Mesenchymal stem cell (in vitro differentiated cells and primary cell): ENCODE measurements at regions not wholly inside any gene's neighbourhood (a gene's known extent, or its start where the extent isn't known, plus 50 kb on each side); places are given as distances from the start of the nearest gene placed in this dataset.
A peak's percentile ranks its signal among the peaks of the same experiment; 100 is the strongest.

ENCODE experiments used
- DNase-seq: peaks from one replicate; pipeline ENCODE4 v3.0.0-alpha.2; 2013
- H2AFZ ChIP-seq: one replicate; pipeline ENCODE4 v1.6.1; 2013; ENCODE audit warnings: low read depth, mild to moderate bottlenecking, control low read depth, inconsistent platforms, low read length, moderate library complexity
- H2AK5ac ChIP-seq: 2 replicates; pipeline ENCODE4 v1.6.1; 2013; ENCODE audit warnings: low read length, moderate library complexity, mild to moderate bottlenecking, inconsistent platforms; ENCODE audit not compliant: severe bottlenecking
- H2BK120ac ChIP-seq: one replicate; pipeline ENCODE4 v1.6.1; 2013; ENCODE audit warnings: low read depth, mild to moderate bottlenecking, inconsistent platforms, low read length, moderate library complexity
- H2BK12ac ChIP-seq, 2 experiments: one replicate each; pipeline ENCODE4 v1.6.1; 2013; ENCODE audit warnings: inconsistent platforms in 2 of 2, low read length in 2 of 2, mild to moderate bottlenecking in 2 of 2, moderate library complexity in 2 of 2, control low read depth in 1 of 2
- H2BK15ac ChIP-seq: one replicate; pipeline ENCODE4 v1.6.1; 2013; ENCODE audit warnings: mild to moderate bottlenecking, low read depth, inconsistent platforms; ENCODE audit not compliant: poor library complexity, severe bottlenecking
- H2BK5ac ChIP-seq: 2 replicates; pipeline ENCODE4 v1.6.1; 2013; ENCODE audit warnings: low read depth, mild to moderate bottlenecking, low read length, control low read depth, inconsistent platforms; ENCODE audit not compliant: poor library complexity, severe bottlenecking
- H3K14ac ChIP-seq, 2 experiments: one replicate each; pipeline ENCODE4 v1.6.1; 2013; ENCODE audit warnings: inconsistent platforms in 2 of 2, low read length in 2 of 2, control low read depth in 1 of 2, mild to moderate bottlenecking in 1 of 2, moderate library complexity in 1 of 2
- H3K18ac ChIP-seq, 2 experiments: one replicate each; pipeline ENCODE4 v1.6.1; 2013; ENCODE audit warnings: inconsistent platforms in 2 of 2, low read length in 2 of 2, control low read depth in 1 of 2, low read depth in 1 of 2, mild to moderate bottlenecking in 1 of 2
- H3K23ac ChIP-seq, 2 experiments: one replicate each; pipeline ENCODE4 v1.6.1; 2013; ENCODE audit warnings: inconsistent platforms in 2 of 2, low read length in 2 of 2, mild to moderate bottlenecking in 2 of 2, moderate library complexity in 2 of 2, control low read depth in 1 of 2
- H3K27ac ChIP-seq: 2 replicates; pipeline ENCODE4 v1.5.1; 2013; ENCODE audit warnings: mild to moderate bottlenecking, moderate library complexity, low read length, control low read depth, inconsistent platforms; ENCODE audit not compliant: poor library complexity, severe bottlenecking
- H3K27me3 ChIP-seq, 2 experiments: 2 replicates each; pipeline versions ENCODE4 v1.6.1 to v1.7.0; 2013; ENCODE audit warnings: low read length in 2 of 2, mild to moderate bottlenecking in 2 of 2, moderate library complexity in 2 of 2, control low read depth in 1 of 2, inconsistent platforms in 1 of 2; ENCODE audit not compliant: control insufficient read depth in 1 of 2, insufficient read depth in 1 of 2
- H3K36me3 ChIP-seq, 2 experiments: 2 replicates each; pipeline versions ENCODE4 v1.6.1 to v1.7.0; 2013; ENCODE audit warnings: low read length in 2 of 2, control low read depth in 1 of 2, inconsistent platforms in 1 of 2, low read depth in 1 of 2, mild to moderate bottlenecking in 1 of 2; ENCODE audit not compliant: insufficient read depth in 2 of 2, control insufficient read depth in 1 of 2
- H3K4ac ChIP-seq, 2 experiments: one replicate each; pipeline ENCODE4 v1.6.1; 2013; ENCODE audit warnings: inconsistent platforms in 2 of 2, low read length in 2 of 2, mild to moderate bottlenecking in 2 of 2, moderate library complexity in 2 of 2, control low read depth in 1 of 2, low read depth in 1 of 2
- H3K4me1 ChIP-seq: 2 replicates; pipeline ENCODE4 v1.6.1; 2013; ENCODE audit warnings: low read depth, low read length, control low read depth; ENCODE audit not compliant: control insufficient read depth, insufficient read depth
- H3K4me2 ChIP-seq: 2 replicates; pipeline ENCODE4 v1.6.1; 2013; ENCODE audit warnings: low read length, mild to moderate bottlenecking, inconsistent platforms; ENCODE audit not compliant: poor library complexity, severe bottlenecking
- H3K4me3 ChIP-seq, 2 experiments: 2 replicates each; pipeline versions ENCODE4 v1.5.1 to v1.7.0; 2013; ENCODE audit warnings: low read length in 2 of 2, mild to moderate bottlenecking in 2 of 2, control low read depth in 1 of 2, low read depth in 1 of 2; ENCODE audit not compliant: insufficient read depth in 1 of 2
- H3K79me1 ChIP-seq: replicated peaks from 2 replicates; pipeline ENCODE4 v1.6.1; 2013; ENCODE audit warnings: mild to moderate bottlenecking, control low read depth, low read length, inconsistent platforms; ENCODE audit not compliant: poor library complexity, severe bottlenecking
- H3K9ac ChIP-seq: 2 replicates; pipeline ENCODE4 v1.7.0; 2013; ENCODE audit warnings: mild to moderate bottlenecking, low read length, moderate library complexity
- H3K9me3 ChIP-seq: 2 replicates; pipeline ENCODE4 v1.7.0; 2013; ENCODE audit warnings: mild to moderate bottlenecking, low read length; ENCODE audit not compliant: control insufficient read depth
- H4K8ac ChIP-seq: one replicate; pipeline ENCODE4 v1.6.1; 2013; ENCODE audit warnings: inconsistent platforms, mild to moderate bottlenecking, low read length, moderate library complexity
- H4K91ac ChIP-seq: one replicate; pipeline ENCODE4 v1.6.1; 2013; ENCODE audit warnings: mild to moderate bottlenecking, low read length, inconsistent platforms
- WGBS: methylation state at CpG from one replicate; pipeline ENCODE4 v1.1.7; 2013; ENCODE audit warnings: mixed read lengths; 5-methylcytosine and 5-hydroxymethylcytosine counted together

DNA sequence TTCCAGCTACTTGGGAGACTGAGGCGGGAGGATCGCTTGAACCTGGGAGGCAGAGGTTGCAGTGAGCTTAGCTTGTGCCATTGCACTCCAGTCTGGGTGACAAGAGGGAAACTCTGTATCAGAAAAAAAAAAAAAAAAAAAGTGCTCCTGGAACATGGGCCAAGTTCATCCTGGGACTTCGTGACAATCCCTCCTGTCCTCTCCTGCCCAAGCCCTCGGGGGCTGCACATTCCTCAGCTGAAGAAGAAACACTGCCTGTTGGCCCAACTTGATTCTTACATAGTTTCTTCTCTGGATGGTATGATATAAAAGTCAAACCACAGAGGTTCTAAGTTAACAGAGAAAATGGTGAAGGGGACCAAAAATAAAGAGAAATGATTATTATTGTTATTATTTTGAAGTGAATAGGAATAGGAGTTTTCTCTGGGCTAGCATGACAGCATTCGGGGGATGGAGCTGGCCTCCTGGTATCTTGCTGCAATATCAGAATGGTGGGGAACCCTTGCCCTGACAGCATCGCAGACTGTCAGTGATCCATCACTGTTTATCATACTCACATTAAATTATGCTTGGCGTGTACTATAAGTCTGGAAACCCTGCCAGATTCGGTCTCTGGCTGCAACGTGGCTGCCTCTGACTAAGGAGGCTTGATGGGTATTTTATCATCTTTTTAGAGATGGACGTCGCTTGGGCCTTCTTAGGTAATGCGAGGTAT is 113.7 kb upstream of the OXGR1 start:
- no peaks in the 10 kb centered on the region for H3K27me3 ChIP-seq
- no peak overlapping the region for H4K8ac ChIP-seq
- peak overlapping the region in 1 of 2 experiments; percentile 46 for H3K4me3 ChIP-seq
- no peaks in the 10 kb centered on the region for H3K79me1 ChIP-seq
- H3K14ac ChIP-seq = no peak overlapping the region
- WGBS = 90% methylated on average over 11 of the region's 12 CpGs
- H3K27ac ChIP-seq = no peak overlapping the region
- H3K9ac ChIP-seq = peak overlapping the region; percentile 48
- H3K4ac ChIP-seq = no peak overlapping the region
- H4K91ac ChIP-seq = no peak overlapping the region
- no peak overlapping the region for H2BK15ac ChIP-seq
- no peak overlapping the region for H2BK5ac ChIP-seq
- no peak overlapping the region for H2AK5ac ChIP-seq
- no peak overlapping the region for H3K4me2 ChIP-seq
- H2AFZ ChIP-seq = no peak overlapping the region
- no peak overlapping the region for H2BK120ac ChIP-seq
- H3K23ac ChIP-seq = no peak overlapping the region
- peaks cover 18% of the 10 kb centered on the region for H3K4me1 ChIP-seq
- peak overlapping the region in 1 of 2 experiments; percentile 11 for H2BK12ac ChIP-seq
- H3K36me3 ChIP-seq = no peaks in the 10 kb centered on the region
- no peak overlapping the region for H3K18ac ChIP-seq
- no peaks in the 10 kb centered on the region for H3K9me3 ChIP-seq
- no peak for DNase-seq

DNA sequence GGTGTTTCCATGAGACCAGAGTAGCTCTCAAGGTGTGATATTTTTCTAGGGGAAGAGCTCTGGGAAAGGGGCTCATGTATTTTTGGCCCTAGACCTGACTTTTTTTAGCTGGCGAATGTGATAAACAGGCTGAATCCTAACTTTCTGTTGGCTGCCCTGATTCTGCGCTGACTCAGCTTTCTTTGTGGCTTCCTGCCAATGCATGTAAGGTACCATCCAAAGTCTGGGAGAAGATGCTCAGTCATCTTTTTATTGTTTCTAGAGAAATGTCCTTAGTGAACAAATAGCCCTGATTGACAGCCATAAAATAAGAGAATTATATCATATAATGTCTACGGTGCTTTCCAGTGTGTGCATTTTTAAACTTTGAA is 113.6 kb upstream of the MBNL2 start:
- Histone ChIP-seq H2AFZ (no peak overlapping the region), H3K18ac (no peak overlapping the region), H2BK12ac (no peak overlapping the region), H3K9me3 (no peaks in the 10 kb centered on the region), H3K23ac (no peak overlapping the region), H3K4ac (no peak overlapping the region), H3K14ac (no peak overlapping the region), H2AK5ac (no peak overlapping the region), H3K9ac (peak overlapping the region; percentile 48), H3K4me1 (peaks cover 18% of the 10 kb centered on the region), H4K8ac (no peak overlapping the region), H3K36me3 (no peaks in the 10 kb centered on the region), H2BK5ac (no peak overlapping the region), H3K4me3 (peak overlapping the region in 1 of 2 experiments; percentile 46), H2BK15ac (no peak overlapping the region), H3K27me3 (no peaks in the 10 kb centered on the region), H2BK120ac (no peak overlapping the region), H4K91ac (no peak overlapping the region), H3K79me1 (no peaks in the 10 kb centered on the region), H3K27ac (no peak overlapping the region), H3K4me2 (no peak overlapping the region)
- DNase-seq = no peak
- WGBS = 98% methylated on average over 3 of the region's 3 CpGs

DNA sequence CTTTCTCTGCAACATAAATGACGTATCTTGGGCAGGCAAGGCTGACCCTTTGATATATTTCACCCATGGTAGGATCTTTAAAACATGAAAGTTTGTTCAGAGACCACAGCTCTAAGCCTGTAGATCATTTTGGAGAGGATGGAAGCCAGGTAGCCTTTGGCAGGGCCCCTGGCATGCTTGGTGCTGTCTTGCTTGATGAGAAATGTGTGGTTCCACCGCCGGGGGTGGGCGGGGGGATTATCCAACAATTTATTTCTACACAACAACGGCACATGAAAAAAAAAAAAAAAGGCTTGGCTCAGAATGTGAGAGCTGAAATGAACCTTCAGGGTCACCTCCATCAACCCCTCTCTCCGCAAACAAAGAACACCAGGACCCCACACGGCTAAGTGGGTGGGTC is 112.9 kb upstream of the MBNL2 start:
- no peaks in the 10 kb centered on the region for H3K79me1 ChIP-seq
- no peak overlapping the region for H3K14ac ChIP-seq
- no peak for DNase-seq
- peak overlapping the region in 1 of 2 experiments; percentile 61 for H3K4me3 ChIP-seq
- H3K4ac ChIP-seq = no peak overlapping the region
- 92% methylated on average over 7 of the region's 7 CpGs for whole genome bisulfite sequencing
- no peak overlapping the region for H3K18ac ChIP-seq
- no peak overlapping the region for H2AFZ ChIP-seq
- no peak overlapping the region for H2BK5ac ChIP-seq
- no peak overlapping the region for H3K4me2 ChIP-seq
- no peak overlapping the region for H2BK120ac ChIP-seq
- no peak overlapping the region for H2BK12ac ChIP-seq
- no peak overlapping the region for H3K23ac ChIP-seq
- no peak overlapping the region for H4K91ac ChIP-seq
- peaks cover 18% of the 10 kb centered on the region for H3K4me1 ChIP-seq
- no peak overlapping the region for H4K8ac ChIP-seq
- peak overlapping the region; percentile 66 for H3K9ac ChIP-seq
- no peak overlapping the region for H3K27ac ChIP-seq
- no peaks in the 10 kb centered on the region for H3K9me3 ChIP-seq
- no peak overlapping the region for H2BK15ac ChIP-seq
- H3K27me3 ChIP-seq = no peaks in the 10 kb centered on the region
- H3K36me3 ChIP-seq = no peaks in the 10 kb centered on the region
- H2AK5ac ChIP-seq = no peak overlapping the region

DNA sequence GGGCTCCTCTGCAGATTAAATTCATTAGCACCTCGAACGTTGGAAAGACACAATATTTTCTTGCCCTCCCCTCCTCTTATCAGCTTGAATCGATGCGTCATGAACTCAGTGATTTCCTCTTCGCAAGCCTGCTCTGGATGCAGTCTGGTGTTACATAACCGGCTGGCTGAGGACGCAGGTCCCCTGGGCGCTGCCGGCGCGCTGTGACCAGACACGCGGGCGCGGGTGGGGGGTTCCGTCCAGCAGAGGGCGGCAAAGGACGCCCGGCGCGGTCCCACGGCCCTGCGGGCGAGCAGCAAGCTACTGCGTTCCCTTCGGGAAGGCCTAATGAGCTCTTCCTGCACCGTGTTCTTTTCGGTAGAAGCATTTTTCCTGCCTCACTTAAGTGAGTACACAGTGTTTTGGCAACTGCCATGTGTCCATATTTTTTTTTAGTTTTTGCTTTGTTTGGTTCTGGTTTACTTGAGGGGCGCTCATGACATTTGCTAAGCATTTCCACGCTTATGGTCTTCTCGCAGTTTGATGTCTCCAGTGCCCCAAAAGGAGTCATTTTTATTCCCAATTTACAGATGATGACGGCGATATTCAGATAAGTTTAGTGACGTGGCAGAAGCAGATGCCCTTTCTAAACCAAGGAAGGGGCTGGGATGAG is 112.2 kb upstream of the MBNL2 start:
- Histone ChIP-seq H3K27me3 (no peaks in the 10 kb centered on the region), H4K91ac (peak overlapping the region; percentile 6), H2AK5ac (peak overlapping the region; percentile 50), H3K79me1 (no peaks in the 10 kb centered on the region), H2BK120ac (peak overlapping the region; percentile 27), H3K9me3 (no peaks in the 10 kb centered on the region), H3K4me1 (peaks cover 22% of the 10 kb centered on the region), H3K4ac (no peak overlapping the region), H3K27ac (no peak overlapping the region), H4K8ac (no peak overlapping the region), H2BK5ac (no peak overlapping the region), H3K23ac (no peak overlapping the region), H2BK12ac (no peak overlapping the region), H2AFZ (no peak overlapping the region), H3K4me2 (no peak overlapping the region), H3K18ac (peak overlapping the region in 1 of 2 experiments; percentile 23), H3K9ac (peak overlapping the region; percentile 66), H3K14ac (no peak overlapping the region), H2BK15ac (no peak overlapping the region), H3K36me3 (no peaks in the 10 kb centered on the region), H3K4me3 (peak overlapping the region in 1 of 2 experiments; percentile 61)
- DNase-seq = peak; percentile 89
- 15% methylated on average over 34 of the region's 34 CpGs for WGBS
